GM13977 (cell line): ENCODE measurements at regions not wholly inside any gene's neighbourhood (a gene's known extent, or its start where the extent isn't known, plus 50 kb on each side); places are given as distances from the start of the nearest gene placed in this dataset.
"Not testable (repeated sequence)": the region's sequence is repeated elsewhere in the genome, so short reads cannot be mapped to it uniquely, and the experiment has no call there.

Experiments used
- DNase-seq: peaks from one replicate; pipeline ENCODE4 v3.0.0; 2012; ENCODE audit warnings: low spot score
- CTCF ChIP-seq: IDR thresholded peaks from 2 replicates; pipeline ENCODE4 v1.5.1; 2012; ENCODE audit warnings: mild to moderate bottlenecking, control low read depth; ENCODE audit not compliant: insufficient read depth; ENCODE audit errors: extremely low read depth, missing control alignments
- in situ Hi-C: fragments of 300-500 bp; cut with MboI; formaldehyde crosslinking; loops from one replicate; pipeline ENCODE4 v1.12.0; 2022; ENCODE audit warnings: low sequenced_read_pairs, low pct_unique_long_range_greater_than_20kb, mixed read lengths, inconsistent platforms; ENCODE audit not compliant: unreplicated experiment

- in situ Hi-C loops, DNase-seq: not testable (repeated sequence)
Measured at GRCh38 chr20:30872252-30872651, 385.2 kb upstream of the DEFB115 start.

- DNase-seq, in situ Hi-C loops: not testable (repeated sequence)
Measured at GRCh38 chr20:30875868-30876267, 381.6 kb upstream of the DEFB115 start.

GRCh38 chr20:30891400-30891799, 366.1 kb upstream of the DEFB115 start:
- DNase-seq, in situ Hi-C loops: not testable (repeated sequence)

GRCh38 chr20:30892541-30893345, 364.7 kb upstream of the DEFB115 start:
- in situ Hi-C loops: no loop called here
- TF ChIP-seq CTCF: no peak
- DNase-seq: no peak

GRCh38 chr20:30893346-30894314, 363.8 kb upstream of the DEFB115 start:
- DNase-seq, in situ Hi-C loops: not testable (repeated sequence)

- not testable (repeated sequence) for DNase-seq
Measured at GRCh38 chr20:30894707-30895353, 362.6 kb upstream of the DEFB115 start.

GRCh38 chr20:30895354-30895711, 362.1 kb upstream of the DEFB115 start:
- in situ Hi-C loops: not testable (repeated sequence)

More at GRCh38 chr20:30894707-30895353, 362.6 kb upstream of the DEFB115 start:
- in situ Hi-C loops: not testable (repeated sequence)

GRCh38 chr20:30899370-30900079, 357.9 kb upstream of the DEFB115 start:
- in situ Hi-C loops, DNase-seq: not testable (repeated sequence)

More at GRCh38 chr20:30895354-30895711, 362.1 kb upstream of the DEFB115 start:
- not testable (repeated sequence) for DNase-seq

GRCh38 chr20:30900080-30900719, 357.3 kb upstream of the DEFB115 start:
- in situ Hi-C loops, DNase-seq: not testable (repeated sequence)

- DNase-seq, in situ Hi-C loops: not testable (repeated sequence)
Measured at GRCh38 chr20:30905231-30905630, 352.2 kb upstream of the DEFB115 start.
